Heart right ventricle (tissue), 16 donors: ENCODE measurements at regions not wholly inside any gene's neighbourhood (a gene's known extent, or its start where the extent isn't known, plus 50 kb on each side); places are given as distances from the start of the nearest gene placed in this dataset.

Experiments used
- ATAC-seq, 8 donors: fragments of 200-7000 bp; cut with Tn5 transposase; one replicate each; pipeline ENCODE4 v1.9.1; 2020; ENCODE audit warnings: mild to moderate bottlenecking in 8 of 8, moderate library complexity in 8 of 8, moderate number of reproducible peaks in 1 of 8
- DNase-seq, 2 donors: peaks; one replicate each; pipeline ENCODE4 v3.0.0-alpha.2; 2020
- H3K27ac ChIP-seq, 10 donors: fragments of 200-600 bp; sonication (generic) in 2 of 10; one replicate each; pipeline versions ENCODE4 v1.5.0 to v1.8.0; 2020 to 2022; ENCODE audit warnings: mild to moderate bottlenecking in 3 of 10
- H3K27me3 ChIP-seq, 7 donors: fragments of 200-600 bp; one replicate each; pipeline ENCODE4 v1.8.0; 2021 to 2022; ENCODE audit warnings: mild to moderate bottlenecking in 2 of 7
- H3K36me3 ChIP-seq, 9 donors: fragments of 200-600 bp; sonication (generic) in 1 of 9; one replicate each; pipeline versions ENCODE4 v1.5.0 to v1.8.0; 2020 to 2022; ENCODE audit warnings: mild to moderate bottlenecking in 2 of 9
- H3K4me1 ChIP-seq, 9 donors: fragments of 200-600 bp; sonication (generic) in 1 of 9; one replicate each; pipeline versions ENCODE4 v1.5.0 to v1.8.0; 2020 to 2022; ENCODE audit warnings: mild to moderate bottlenecking in 4 of 9
- H3K4me3 ChIP-seq, 10 donors: fragments of 200-600 bp; sonication (generic) in 2 of 10; one replicate each; pipeline versions ENCODE4 v1.5.0 to v1.8.0; 2020 to 2022; ENCODE audit warnings: mild to moderate bottlenecking in 7 of 10, moderate library complexity in 2 of 10
- H3K9me3 ChIP-seq, 11 donors: fragments of 200-600 bp in 10 of 11; sonication (generic) in 2 of 11; one replicate each; pipeline versions ENCODE4 v1.5.0 to v1.8.0; 2013 to 2022; ENCODE audit warnings: mild to moderate bottlenecking in 2 of 11, control low read depth in 1 of 11, moderate library complexity in 1 of 11
- CTCF ChIP-seq, 9 donors: fragments of 200-600 bp; sonication (generic) in 2 of 9; IDR thresholded peaks; one replicate each; pipeline versions ENCODE4 v1.5.0 to v1.8.0; 2021 to 2022; ENCODE audit warnings: antibody characterized with exemption in 9 of 9, mild to moderate bottlenecking in 5 of 9, moderate library complexity in 1 of 9
- WGBS, 2 donors: extraction: QIAGEN DNeasy Blood & Tissue Kit; methylation state at CpG; one replicate each; pipeline ENCODE4 v1.1.7; 2013; ENCODE audit warnings: inconsistent platforms in 1 of 2; 5-methylcytosine and 5-hydroxymethylcytosine counted together
- intact Hi-C, 10 donors: fragments of 100-400 bp; cut with DNase I; formaldehyde crosslinking; loops; one replicate each; pipeline versions ENCODE4 v1.11.1 to v1.14.2; 2022
- donor health status: Arrhythmogenic right ventricular cardiomyopathy.
- donor health status: ischemic (EF 13 %, LVEDD 7.1; RV severe dilation, severe dysfunction).
- donor health status: healthy with polysubstance abuse.
- donor health status: DM: no; HTN: yes; CAD: no.
- donor health status: DM: no; HTN: no; CAD: no.
- donor health status: ischemic (EF 25% LVEDD 6.9; RV normal size, moderate dysfunction).
- donor health status: ischemic (EF 25% LVEDD 5.7; RV mildly dilated, moderate dysfunction).
- donor health status: healthy.
- donor health status: DM: yes; HTN: yes; CAD: no.
- donor health status: Ischemic cardiomyopathy.
- donor health status: ischemic (EF 35%, LVEDD 5.7; RV mildly dilated, moderate dysfunction).
- donor health status: nonischemic (EF 11% LVEDD 7.7; RV severe dilation, severe dysfunction).
- donor health status: DM: yes; HTN: yes; CAD: no.
- donor health status: PGD.
- donor health status: ischemic (EF 29% LVEDD 5.4; RV normal size, mild dysfunction).
- donor health status: nonischemic (EF 23%, LVEDD 6.1; RV moderate dilation, normal function).

- no peaks in the 10 kb centered on the region for H3K4me1 ChIP-seq
- 92% methylated on average over 17 of the region's 17 CpGs for WGBS, 2 donors
- no peak overlapping the region for H3K27ac ChIP-seq
- H3K27me3 ChIP-seq, result no peaks in the 10 kb centered on the region
- no peak overlapping the region for H3K4me3 ChIP-seq
- H3K9me3 ChIP-seq, result no peaks in the 10 kb centered on the region
- DNase-seq, result no peak
- no peaks in the 10 kb centered on the region for H3K36me3 ChIP-seq
- no peak for TF ChIP-seq CTCF (IDR thresholded peaks at IDR 0.05)
- intact Hi-C loops, result no loop called here
- ATAC-seq, result no peak
Observed at GRCh38 chr7:71017602-71018001, 114.3 kb upstream of the GALNT17 start.

- TF ChIP-seq CTCF (IDR thresholded peaks at IDR 0.05), result no peak
- intact Hi-C loops, result loop anchor here in 1 of 10 donors (10.0 kb wide), 1 partner anchor 55 kb away; no protein-coding TSS in a partner anchor
- H3K36me3 ChIP-seq, result no peaks in the 10 kb centered on the region
- H3K4me1 ChIP-seq, result no peaks in the 10 kb centered on the region
- no peaks in the 10 kb centered on the region for H3K27me3 ChIP-seq
- peak; percentile 6 to 18 for DNase-seq
- ATAC-seq, result peak in 3 of 8 donors; percentile 48 to 54 (median 54)
- H3K9me3 ChIP-seq, result no peaks in the 10 kb centered on the region
- H3K27ac ChIP-seq, result no peak overlapping the region
- WGBS, 2 donors, result 62 to 76% methylated on average over 7 of the region's 7 CpGs
- no peak overlapping the region for H3K4me3 ChIP-seq
Observed at GRCh38 chr7:71019706-71020105, 112.2 kb upstream of the GALNT17 start.

GRCh38 chr7:71021131-71021530 lies 110.8 kb upstream of the GALNT17 start:
- ATAC-seq, result no peak
- WGBS, 2 donors, result 75 to 82% methylated on average over 4 of the region's 4 CpGs
- no peaks in the 10 kb centered on the region for H3K27me3 ChIP-seq
- no peaks in the 10 kb centered on the region for H3K36me3 ChIP-seq
- H3K4me1 ChIP-seq, result no peaks in the 10 kb centered on the region
- no peak for DNase-seq
- intact Hi-C loops, result loop anchor here in 1 of 10 donors (10.0 kb wide), 1 partner anchor 56 kb away; no protein-coding TSS in a partner anchor
- TF ChIP-seq CTCF (IDR thresholded peaks at IDR 0.05), result no peak
- no peak overlapping the region for H3K27ac ChIP-seq
- peaks cover 0 to 3% (median 0%) of the 10 kb centered on the region in 11 donors for H3K9me3 ChIP-seq
- no peak overlapping the region for H3K4me3 ChIP-seq

- 79 to 81% methylated on average over 5 of the region's 5 CpGs for WGBS, 2 donors
- ATAC-seq (no peak), DNase-seq (no peak)
- Histone ChIP-seq H3K36me3 (no peaks in the 10 kb centered on the region), H3K4me3 (no peak overlapping the region), H3K9me3 (peaks cover 0 to 9% (median 0%) of the 10 kb centered on the region in 11 donors), H3K27ac (no peak overlapping the region), H3K27me3 (no peaks in the 10 kb centered on the region), H3K4me1 (no peaks in the 10 kb centered on the region)
- no peak for TF ChIP-seq CTCF (IDR thresholded peaks at IDR 0.05)
- intact Hi-C loops, result loop anchor here in 1 of 10 donors (10.0 kb wide), 1 partner anchor 62 kb away; no protein-coding TSS in a partner anchor
Observed at GRCh38 chr7:71026680-71027079, 105.3 kb upstream of the GALNT17 start.
